ENCODE measurements at regions not wholly inside any gene's neighbourhood (a gene's known extent, or its start where the extent isn't known, plus 50 kb on each side); places are given as distances from the start of the nearest gene placed in this dataset.

GRCh38 chr5:36763454-36763853, 113.1 kb upstream of the NIPBL start:
- no peak for TF ChIP-seq CTCF (conservative IDR thresholded peaks at IDR 0.05)
- TF ChIP-seq ZFX (IDR thresholded peaks at IDR 0.05), result no peak

Measured in C4-2B (cell line).